Activated effector memory CD4-positive, alpha-beta T cell treated with Interleukin-2 at 50 U/mL for 16 hours (primary cell): ENCODE measurements at regions not wholly inside any gene's neighbourhood (a gene's known extent, or its start where the extent isn't known, plus 50 kb on each side); places are given as distances from the start of the nearest gene placed in this dataset.
"Not testable (repeated sequence)": the region's sequence is repeated elsewhere in the genome, so short reads cannot be mapped to it uniquely, and the experiment has no call there.

Experiments used
- DNase-seq: peaks from one replicate; pipeline ENCODE4 v3.0.0-alpha.2; 2020

GRCh38 chr13:59392328-59392727 lies 771.4 kb downstream of the DIAPH3 start:
- no peak for DNase-seq

- DNase-seq: no peak
These were observed 769.2 kb downstream of the DIAPH3 start for GRCh38 chr13:59394496-59394895.

- no peak for DNase-seq
These were observed 765.6 kb downstream of the DIAPH3 start for GRCh38 chr13:59398127-59398526.

GRCh38 chr13:59398661-59399060 lies 765.1 kb downstream of the DIAPH3 start:
- DNase-seq: no peak

GRCh38 chr13:59399513-59399912 lies 764.2 kb downstream of the DIAPH3 start:
- no peak for DNase-seq

- DNase-seq: no peak
These were observed 759.4 kb downstream of the DIAPH3 start for GRCh38 chr13:59404331-59404730.

- DNase-seq: not testable (repeated sequence)
These were observed 756.5 kb downstream of the DIAPH3 start for GRCh38 chr13:59407251-59407650.

- DNase-seq: no peak
These were observed 755.0 kb downstream of the DIAPH3 start for GRCh38 chr13:59408738-59409137.

- no peak for DNase-seq
These were observed 754.5 kb downstream of the DIAPH3 start for GRCh38 chr13:59409211-59409610.

- no peak for DNase-seq
These were observed 754.0 kb downstream of the DIAPH3 start for GRCh38 chr13:59409634-59410200.

- DNase-seq: no peak
These were observed 750.6 kb downstream of the DIAPH3 start for GRCh38 chr13:59413126-59413525.

GRCh38 chr13:59414006-59414405 lies 749.7 kb downstream of the DIAPH3 start:
- no peak for DNase-seq

GRCh38 chr13:59415498-59415897 lies 748.2 kb downstream of the DIAPH3 start:
- DNase-seq: no peak

- DNase-seq: no peak
These were observed 747.2 kb downstream of the DIAPH3 start for GRCh38 chr13:59416561-59416960.

- no peak for DNase-seq
These were observed 741.1 kb downstream of the DIAPH3 start for GRCh38 chr13:59422646-59423045.

GRCh38 chr13:59423708-59424340 lies 739.9 kb downstream of the DIAPH3 start:
- DNase-seq: no peak

- no peak for DNase-seq
These were observed 739.1 kb downstream of the DIAPH3 start for GRCh38 chr13:59424661-59425060.

GRCh38 chr13:59425211-59425741 lies 738.5 kb downstream of the DIAPH3 start:
- DNase-seq: no peak

GRCh38 chr13:59435024-59435423 lies 728.7 kb downstream of the DIAPH3 start:
- no peak for DNase-seq

- no peak for DNase-seq
These were observed 726.0 kb downstream of the DIAPH3 start for GRCh38 chr13:59437544-59438301.

- no peak for DNase-seq
These were observed 723.8 kb downstream of the DIAPH3 start for GRCh38 chr13:59439776-59440428.

GRCh38 chr13:59441068-59441467 lies 722.7 kb downstream of the DIAPH3 start:
- DNase-seq: not testable (repeated sequence)

- no peak for DNase-seq
These were observed 722.0 kb downstream of the DIAPH3 start for GRCh38 chr13:59441596-59442280.
